NCI-H1694 (cell line): ENCODE measurements at regions not wholly inside any gene's neighbourhood (a gene's known extent, or its start where the extent isn't known, plus 50 kb on each side); places are given as distances from the start of the nearest gene placed in this dataset.
"Not testable (repeated sequence)": the region's sequence is repeated elsewhere in the genome, so short reads cannot be mapped to it uniquely, and the experiment has no call there.

Source experiments
- DNase-seq: peaks from one replicate; lab custom pipeline; 2025; lab: John Stamatoyannopoulos, UW

GRCh38 chr14:30266290-30266689, 292.7 kb upstream of the G2E3 start:
- DNase-seq: no peak

- DNase-seq: no peak
Measured at GRCh38 chr14:30267141-30267540, 291.8 kb upstream of the G2E3 start.

GRCh38 chr14:30270200-30271161, 288.5 kb upstream of the G2E3 start:
- DNase-seq: peak; percentile 65

GRCh38 chr14:30271811-30272323, 287.1 kb upstream of the G2E3 start:
- no peak for DNase-seq

GRCh38 chr14:30272848-30273832, 285.8 kb upstream of the G2E3 start:
- no peak for DNase-seq

- no peak for DNase-seq
Measured at GRCh38 chr14:30275604-30276003, 283.4 kb upstream of the G2E3 start.

GRCh38 chr14:30277268-30277667, 281.7 kb upstream of the G2E3 start:
- DNase-seq: no peak

DNA sequence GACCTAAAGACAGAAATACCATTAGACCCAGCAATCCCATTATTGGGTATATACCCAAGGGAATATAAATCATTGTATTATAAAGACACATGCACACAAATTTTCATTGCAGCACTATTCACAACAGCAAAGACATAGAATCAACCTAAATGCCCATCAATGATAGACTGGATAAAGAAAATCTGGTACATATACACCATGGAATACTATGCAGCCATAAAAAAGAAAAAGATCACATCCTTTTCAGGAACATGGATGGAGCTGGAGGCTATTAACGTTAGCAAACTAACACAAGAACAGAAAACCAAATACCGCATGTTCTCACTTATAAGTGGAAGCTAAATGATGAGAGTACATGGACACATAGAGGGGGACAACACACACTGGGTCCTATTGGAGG, 280.1 kb upstream of the G2E3 start:
- not testable (repeated sequence) for DNase-seq

DNA sequence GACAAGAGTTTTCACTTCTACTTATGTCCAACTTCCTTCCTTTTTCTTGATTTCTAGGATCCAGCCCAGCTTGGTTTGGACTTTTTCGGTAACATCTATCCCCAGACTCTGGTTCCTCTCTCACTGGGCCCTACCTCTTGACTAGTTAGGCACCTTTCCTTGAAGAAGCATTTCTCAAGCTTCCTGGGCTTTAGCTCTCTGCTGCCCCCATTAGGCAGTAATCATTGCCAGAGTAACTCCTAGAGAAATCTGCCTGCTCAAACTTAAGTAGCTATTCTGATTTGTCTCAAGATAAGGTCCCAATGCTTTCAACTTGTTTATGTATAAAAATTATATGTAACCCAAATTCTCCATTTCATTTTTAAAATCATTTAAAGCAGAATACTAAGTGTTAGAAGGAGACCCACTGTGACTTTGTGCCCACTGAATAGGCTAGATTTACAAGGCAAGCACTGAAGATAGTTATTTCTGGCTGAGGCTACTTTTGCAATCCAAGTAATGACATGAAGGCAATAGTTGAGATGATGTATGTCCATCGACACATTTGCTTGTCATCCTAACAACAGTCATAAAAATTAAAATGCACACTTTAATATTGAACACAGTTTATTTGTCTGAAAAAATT, 275.0 kb upstream of the G2E3 start:
- no peak for DNase-seq

- no peak for DNase-seq
Measured at GRCh38 chr14:30284808-30285207, 274.1 kb upstream of the G2E3 start.

GRCh38 chr14:30287579-30288445, 271.1 kb upstream of the G2E3 start:
- DNase-seq: no peak

DNA sequence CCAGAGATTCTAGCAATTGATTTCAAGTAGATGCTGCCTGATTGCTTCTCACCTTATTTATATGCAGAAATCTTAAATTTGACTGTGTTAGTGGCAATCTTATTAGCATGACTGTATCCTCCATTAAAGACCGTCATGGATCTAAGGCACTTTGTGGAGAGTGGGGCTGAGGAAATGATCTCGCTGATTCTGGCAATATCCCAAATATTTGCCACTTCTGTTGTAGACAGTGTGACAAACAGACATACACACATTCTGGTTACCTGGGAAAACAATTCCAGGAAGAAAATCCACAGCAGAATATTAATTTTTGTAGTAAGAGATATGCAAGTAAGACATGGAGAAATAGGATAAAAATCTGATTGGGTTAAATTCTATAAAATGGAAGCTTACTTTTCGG, 269.0 kb upstream of the G2E3 start:
- DNase-seq: no peak

- DNase-seq: no peak
Measured at GRCh38 chr14:30291216-30291615, 267.7 kb upstream of the G2E3 start.

- no peak for DNase-seq
Measured at GRCh38 chr14:30292541-30292940, 266.4 kb upstream of the G2E3 start.

DNA sequence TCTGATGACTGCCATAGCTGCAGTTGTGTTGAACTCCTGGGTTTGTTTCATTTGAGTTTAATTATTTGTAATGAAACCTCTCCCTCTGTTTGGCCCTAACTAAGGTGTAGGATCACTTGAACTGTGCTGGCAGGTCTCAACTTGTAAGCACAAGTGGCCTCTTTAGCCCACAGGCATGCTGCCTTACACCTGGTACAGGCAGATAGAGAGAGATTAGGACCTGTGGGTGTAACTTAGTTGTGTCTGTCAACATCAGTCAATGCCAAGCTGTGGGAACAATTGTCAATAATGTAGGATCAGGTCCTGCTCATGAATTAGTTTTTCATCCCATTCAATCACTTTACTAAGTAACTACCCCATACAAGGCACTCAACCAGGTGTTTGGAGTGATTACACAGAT, 263.0 kb upstream of the G2E3 start:
- DNase-seq: no peak

DNA sequence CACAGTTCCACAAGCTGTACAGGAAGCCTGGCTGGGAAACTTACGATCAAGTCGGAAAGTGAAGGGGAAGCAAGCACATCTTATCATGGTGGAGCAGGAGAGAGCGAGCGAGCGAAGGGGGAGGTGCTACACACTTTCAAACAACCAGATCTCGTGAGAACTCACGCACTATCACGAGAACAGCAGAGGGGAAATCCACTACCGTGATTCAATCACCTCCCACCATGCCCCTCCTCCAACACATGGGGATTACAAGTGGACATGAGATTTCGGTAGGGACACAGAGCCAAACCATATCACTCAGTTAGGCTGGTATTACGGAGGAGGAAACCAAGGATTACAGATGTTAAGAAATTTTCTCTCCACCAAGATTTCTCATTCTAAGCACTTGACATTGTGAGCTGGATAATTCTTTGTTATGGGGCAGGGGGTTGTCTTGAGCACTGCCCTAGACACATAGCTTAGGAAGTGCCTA, 262.0 kb upstream of the G2E3 start:
- DNase-seq: no peak

DNA sequence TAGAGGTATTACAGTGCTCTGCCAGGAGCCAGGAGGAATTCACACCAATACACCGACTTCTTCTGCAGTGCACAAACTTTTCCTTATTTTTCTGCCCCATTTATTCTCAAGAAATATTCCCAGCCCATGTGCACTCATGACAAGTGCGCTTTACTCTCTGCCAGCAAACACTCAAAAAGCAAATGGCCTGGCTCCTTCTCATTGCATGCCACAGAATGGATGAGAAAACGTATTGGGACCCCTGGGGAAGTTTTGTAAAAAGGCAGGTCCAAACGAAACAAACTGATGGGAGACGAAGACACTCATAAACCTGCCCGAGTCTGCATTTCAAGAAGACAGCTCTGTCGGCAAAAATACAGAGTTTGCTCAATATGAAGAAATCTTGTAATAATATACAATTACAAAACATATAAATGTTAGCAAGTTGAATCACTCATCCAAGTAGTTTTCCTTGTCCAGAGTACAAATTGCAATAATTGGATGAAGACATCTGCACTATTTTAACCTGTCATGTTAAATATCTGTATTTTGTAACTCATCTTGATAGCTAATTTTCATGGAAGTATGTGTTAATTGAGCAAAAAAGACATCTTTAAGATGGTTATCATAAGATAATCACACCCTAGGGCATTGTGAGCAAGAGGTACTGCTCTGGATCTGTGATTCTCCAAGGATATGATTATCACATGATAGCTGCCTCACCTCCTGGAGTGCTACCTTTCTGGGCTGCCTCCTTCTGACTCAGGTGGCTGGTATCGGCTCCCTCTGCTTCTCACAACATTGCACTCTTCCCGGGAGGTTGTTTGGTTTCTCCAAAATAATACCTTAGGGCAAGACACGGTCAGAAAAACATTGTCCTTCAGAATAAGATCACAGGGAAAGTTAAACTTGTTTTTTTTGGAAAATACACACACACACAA, 260.8 kb upstream of the G2E3 start:
- DNase-seq: no peak

DNA sequence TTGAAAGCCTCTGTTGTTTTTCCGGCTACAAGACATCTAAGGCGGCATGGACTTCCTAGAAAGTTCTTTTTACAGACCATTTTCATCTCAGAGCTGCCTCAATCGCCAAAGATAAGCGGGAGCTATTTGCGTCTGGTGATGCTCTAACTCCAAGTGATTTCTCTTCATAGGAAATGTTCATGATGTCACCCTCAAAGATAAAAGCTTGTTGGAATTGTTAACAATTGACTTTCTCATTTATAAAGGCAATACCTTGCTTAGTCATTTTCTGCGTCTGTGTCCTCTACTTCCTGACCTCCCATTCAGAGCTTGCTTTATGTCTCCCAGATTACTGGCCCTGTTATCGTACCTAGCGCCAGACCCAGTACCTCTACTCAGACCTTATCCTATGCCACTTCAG, 259.0 kb upstream of the G2E3 start:
- DNase-seq: no peak

DNA sequence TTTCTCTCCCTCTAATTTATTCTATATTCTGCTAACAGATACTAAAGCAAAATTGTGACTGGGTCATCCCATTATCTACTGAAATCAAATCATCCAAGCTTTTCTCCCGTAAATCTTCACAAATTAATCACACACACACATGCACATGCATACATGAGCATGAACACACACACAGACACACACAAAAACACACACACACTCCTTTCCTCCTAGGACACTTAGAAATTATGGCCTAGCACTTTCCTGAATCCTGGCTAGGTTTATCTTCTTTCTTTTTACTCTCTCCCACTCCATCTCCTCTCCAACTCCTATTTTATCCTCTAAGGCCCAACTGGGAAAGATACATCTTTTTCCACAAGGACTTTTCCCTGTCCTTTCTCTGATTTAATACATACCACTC, 255.6 kb upstream of the G2E3 start:
- no peak for DNase-seq

DNA sequence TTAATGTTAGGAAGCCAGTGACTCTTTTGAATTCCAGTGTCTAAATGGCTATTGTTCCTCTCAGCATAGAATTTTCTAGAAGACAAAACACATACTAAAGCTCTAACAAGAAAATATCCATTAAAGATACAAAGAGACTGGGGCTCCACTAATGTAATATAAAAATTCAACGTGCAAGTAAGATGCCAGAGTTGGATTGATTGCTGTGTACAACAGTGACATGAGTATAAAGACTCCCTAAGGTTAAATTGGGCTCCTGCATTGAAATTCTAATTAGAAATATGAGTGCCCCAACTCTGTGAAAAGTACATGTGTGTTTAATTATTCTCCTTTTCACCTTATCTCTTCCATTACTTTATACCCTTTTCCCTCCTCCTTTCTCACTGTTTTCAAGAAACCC, 253.6 kb upstream of the G2E3 start:
- DNase-seq: no peak
